ENCODE measurements at regions not wholly inside any gene's neighbourhood (a gene's known extent, or its start where the extent isn't known, plus 50 kb on each side); places are given as distances from the start of the nearest gene placed in this dataset.

GRCh38 chr2:14891546-14891945 is 259.0 kb downstream of the LRATD1 start:
- TF ChIP-seq CTCF (IDR thresholded peaks at IDR 0.05): no peak
- no peak for TF ChIP-seq POLR2A (IDR thresholded peaks at IDR 0.05)
